ENCODE measurements at regions not wholly inside any gene's neighbourhood (a gene's known extent, or its start where the extent isn't known, plus 50 kb on each side); places are given as distances from the start of the nearest gene placed in this dataset.
"Not testable (repeated sequence)": the region's sequence is repeated elsewhere in the genome, so short reads cannot be mapped to it uniquely, and the experiment has no call there.

- DNase-seq = no peak
Observed at GRCh38 chr16:8436931-8437330, 153.4 kb downstream of the TMEM114 start.

- no peak for DNase-seq
Observed at GRCh38 chr16:8431783-8432182, 158.5 kb downstream of the TMEM114 start.

GRCh38 chr16:8430401-8430800 lies 159.9 kb downstream of the TMEM114 start:
- DNase-seq = no peak

- DNase-seq = no peak
Observed at GRCh38 chr16:8426569-8426968, 163.7 kb downstream of the TMEM114 start.

- no peak for DNase-seq
Observed at GRCh38 chr16:8417145-8417544, 173.2 kb downstream of the TMEM114 start.

- no peak for DNase-seq
Observed at GRCh38 chr16:8408855-8409567, 181.3 kb downstream of the TMEM114 start.

GRCh38 chr16:8407351-8407750 lies 183.0 kb downstream of the TMEM114 start:
- DNase-seq = no peak

GRCh38 chr16:8403978-8404749 lies 186.1 kb downstream of the TMEM114 start:
- DNase-seq = no peak

GRCh38 chr16:8402981-8403843 lies 187.1 kb downstream of the TMEM114 start:
- no peak for DNase-seq

- not testable (repeated sequence) for DNase-seq
Observed at GRCh38 chr16:8400683-8401082, 189.6 kb downstream of the TMEM114 start.

- DNase-seq = no peak
Observed at GRCh38 chr16:8398548-8398947, 191.8 kb downstream of the TMEM114 start.

- no peak for DNase-seq
Observed at GRCh38 chr16:8397223-8397622, 193.1 kb downstream of the TMEM114 start.

- no peak for DNase-seq
Observed at GRCh38 chr16:8396463-8396862, 193.8 kb downstream of the TMEM114 start.

GRCh38 chr16:8391257-8391656 lies 199.1 kb downstream of the TMEM114 start:
- DNase-seq = no peak

GRCh38 chr16:8388684-8389083 lies 201.6 kb downstream of the TMEM114 start:
- no peak for DNase-seq

GRCh38 chr16:8381814-8382213 lies 208.5 kb downstream of the TMEM114 start:
- DNase-seq = no peak

GRCh38 chr16:8380311-8380710 lies 210.0 kb downstream of the TMEM114 start:
- DNase-seq = no peak

- no peak for DNase-seq
Observed at GRCh38 chr16:8377864-8378263, 212.4 kb downstream of the TMEM114 start.

- DNase-seq = no peak
Observed at GRCh38 chr16:8376858-8377257, 213.5 kb downstream of the TMEM114 start.

- DNase-seq = no peak
Observed at GRCh38 chr16:8376430-8376829, 213.9 kb downstream of the TMEM114 start.

- DNase-seq = no peak
Observed at GRCh38 chr16:8375232-8375587, 215.1 kb downstream of the TMEM114 start.

GRCh38 chr16:8374586-8375231 lies 215.6 kb downstream of the TMEM114 start:
- DNase-seq = no peak
